HCT116 (cell line): ENCODE measurements at regions not wholly inside any gene's neighbourhood (a gene's known extent, or its start where the extent isn't known, plus 50 kb on each side); places are given as distances from the start of the nearest gene placed in this dataset.

ENCODE experiments used
- CEBPB ChIP-seq: IDR thresholded peaks from 2 replicates; pipeline ENCODE4 v1.6.1; 2012; ENCODE audit warnings: low read depth
- ELF1 ChIP-seq: IDR thresholded peaks from 2 replicates; pipeline ENCODE4 v1.6.1; 2012; ENCODE audit warnings: low read depth, borderline replicate concordance
- SIN3A ChIP-seq: IDR thresholded peaks from 2 replicates; pipeline ENCODE4 v1.6.1; 2012; ENCODE audit warnings: low read depth
- TF ChIP-seq, protein P1 (sequence below), 3 experiments: fragments of 200-600 bp in 1 of 3; sonication (generic) in 1 of 3; IDR thresholded peaks in 2 of 3; conservative IDR thresholded peaks in 1 of 3; 2 replicates each; pipeline ENCODE4 v1.5.1; 2012 to 2017; ENCODE audit warnings: low read depth in 2 of 3, low read length in 2 of 3, antibody characterized with exemption in 1 of 3, borderline replicate concordance in 1 of 3, control low read depth in 1 of 3, mild to moderate bottlenecking in 1 of 3, mixed read lengths in 1 of 3, mixed run types in 1 of 3, moderate library complexity in 1 of 3; ENCODE audit not compliant: insufficient read depth in 1 of 3

DNA sequence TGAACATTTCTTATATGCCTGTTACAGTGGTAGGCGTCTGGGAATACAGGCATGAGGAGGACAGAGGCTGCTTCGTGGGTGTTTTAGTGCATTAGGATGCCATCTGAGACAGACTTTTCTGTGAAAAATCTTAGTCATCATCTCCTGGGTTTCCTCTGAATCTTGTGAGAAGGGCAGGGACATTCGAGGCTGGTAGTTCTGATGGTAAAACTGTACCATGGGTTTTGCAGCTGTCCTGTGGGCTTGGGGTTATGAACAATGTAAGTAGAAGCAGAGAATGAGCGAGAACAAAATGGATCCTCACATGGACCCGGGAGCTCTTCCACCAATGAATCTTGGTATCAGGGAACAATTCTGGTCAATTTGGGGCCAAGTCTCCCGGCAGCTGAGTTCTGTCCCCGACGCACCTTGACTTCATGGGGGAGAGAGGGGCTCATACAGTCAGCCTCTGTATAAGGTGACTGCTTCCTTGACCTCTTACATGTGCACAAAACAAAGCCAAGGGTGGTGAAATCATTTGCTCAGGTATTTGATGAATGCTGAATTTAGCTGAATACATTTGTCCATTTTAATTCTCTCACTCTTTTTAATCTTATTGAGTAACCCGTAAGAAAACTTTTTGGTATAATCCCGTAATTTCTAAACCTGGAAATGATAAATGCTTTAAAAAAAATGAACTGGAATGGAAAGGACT lies 63.6 kb upstream of the ERRFI1 start:
- TF ChIP-seq, protein P1, sequence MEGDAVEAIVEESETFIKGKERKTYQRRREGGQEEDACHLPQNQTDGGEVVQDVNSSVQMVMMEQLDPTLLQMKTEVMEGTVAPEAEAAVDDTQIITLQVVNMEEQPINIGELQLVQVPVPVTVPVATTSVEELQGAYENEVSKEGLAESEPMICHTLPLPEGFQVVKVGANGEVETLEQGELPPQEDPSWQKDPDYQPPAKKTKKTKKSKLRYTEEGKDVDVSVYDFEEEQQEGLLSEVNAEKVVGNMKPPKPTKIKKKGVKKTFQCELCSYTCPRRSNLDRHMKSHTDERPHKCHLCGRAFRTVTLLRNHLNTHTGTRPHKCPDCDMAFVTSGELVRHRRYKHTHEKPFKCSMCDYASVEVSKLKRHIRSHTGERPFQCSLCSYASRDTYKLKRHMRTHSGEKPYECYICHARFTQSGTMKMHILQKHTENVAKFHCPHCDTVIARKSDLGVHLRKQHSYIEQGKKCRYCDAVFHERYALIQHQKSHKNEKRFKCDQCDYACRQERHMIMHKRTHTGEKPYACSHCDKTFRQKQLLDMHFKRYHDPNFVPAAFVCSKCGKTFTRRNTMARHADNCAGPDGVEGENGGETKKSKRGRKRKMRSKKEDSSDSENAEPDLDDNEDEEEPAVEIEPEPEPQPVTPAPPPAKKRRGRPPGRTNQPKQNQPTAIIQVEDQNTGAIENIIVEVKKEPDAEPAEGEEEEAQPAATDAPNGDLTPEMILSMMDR (IDR thresholded peaks at IDR 0.05 in 2 of 3, conservative IDR thresholded peaks at IDR 0.05 in 1 of 3; ENCODE audit: borderline replicate concordance in 1 of 3, insufficient read depth in 1 of 3, low read depth in 2 of 3, low read length in 2 of 3), result no peak
- TF ChIP-seq SIN3A (no peak), ELF1 (no peak), CEBPB (no peak)
